Hepatocyte (in vitro differentiated cells): ENCODE measurements at regions not wholly inside any gene's neighbourhood (a gene's known extent, or its start where the extent isn't known, plus 50 kb on each side); places are given as distances from the start of the nearest gene placed in this dataset.

Experiments used
- EZH2 ChIP-seq: fragments of 200-600 bp; sonication (generic); IDR thresholded peaks from 2 replicates; pipeline ENCODE4 v1.6.1; 2016; ENCODE audit warnings: antibody characterized with exemption, mild to moderate bottlenecking, borderline replicate concordance
- EZH2phosphoT487 ChIP-seq: fragments of 200-600 bp; sonication (generic); IDR thresholded peaks from one replicate; pipeline ENCODE4 v1.6.1; 2018; ENCODE audit warnings: antibody characterized with exemption, mild to moderate bottlenecking, low read depth, moderate library complexity; ENCODE audit not compliant: unreplicated experiment, severe bottlenecking
- TF ChIP-seq, protein P1 (sequence below): fragments of 200-600 bp; sonication (generic); IDR thresholded peaks from 2 replicates; pipeline ENCODE4 v1.5.1; 2016; ENCODE audit warnings: antibody characterized with exemption, mild to moderate bottlenecking; ENCODE audit not compliant: poor library complexity

DNA sequence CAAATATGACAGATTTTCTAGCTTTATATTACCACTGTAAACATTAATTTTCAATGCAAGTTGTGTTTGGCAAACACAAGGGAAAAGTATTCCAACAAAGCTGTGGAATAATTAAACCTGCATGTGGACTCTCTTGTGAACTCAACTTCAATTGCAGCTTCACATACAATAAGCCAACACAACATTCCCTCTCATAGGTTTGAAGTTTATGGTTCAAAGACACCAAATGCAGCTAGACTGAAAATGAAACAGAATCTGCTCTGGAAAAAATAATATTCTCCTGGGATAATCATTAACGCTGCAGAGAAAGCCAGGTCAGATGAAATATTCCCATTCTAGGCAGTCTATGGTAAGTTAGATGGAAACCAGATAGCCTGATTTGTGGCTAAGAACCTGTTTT, 105.8 kb upstream of the VIPR2 start:
- TF ChIP-seq, protein P1, sequence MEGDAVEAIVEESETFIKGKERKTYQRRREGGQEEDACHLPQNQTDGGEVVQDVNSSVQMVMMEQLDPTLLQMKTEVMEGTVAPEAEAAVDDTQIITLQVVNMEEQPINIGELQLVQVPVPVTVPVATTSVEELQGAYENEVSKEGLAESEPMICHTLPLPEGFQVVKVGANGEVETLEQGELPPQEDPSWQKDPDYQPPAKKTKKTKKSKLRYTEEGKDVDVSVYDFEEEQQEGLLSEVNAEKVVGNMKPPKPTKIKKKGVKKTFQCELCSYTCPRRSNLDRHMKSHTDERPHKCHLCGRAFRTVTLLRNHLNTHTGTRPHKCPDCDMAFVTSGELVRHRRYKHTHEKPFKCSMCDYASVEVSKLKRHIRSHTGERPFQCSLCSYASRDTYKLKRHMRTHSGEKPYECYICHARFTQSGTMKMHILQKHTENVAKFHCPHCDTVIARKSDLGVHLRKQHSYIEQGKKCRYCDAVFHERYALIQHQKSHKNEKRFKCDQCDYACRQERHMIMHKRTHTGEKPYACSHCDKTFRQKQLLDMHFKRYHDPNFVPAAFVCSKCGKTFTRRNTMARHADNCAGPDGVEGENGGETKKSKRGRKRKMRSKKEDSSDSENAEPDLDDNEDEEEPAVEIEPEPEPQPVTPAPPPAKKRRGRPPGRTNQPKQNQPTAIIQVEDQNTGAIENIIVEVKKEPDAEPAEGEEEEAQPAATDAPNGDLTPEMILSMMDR = no peak
- no peak for TF ChIP-seq EZH2
- TF ChIP-seq EZH2phosphoT487 = no peak
